ENCODE measurements at regions not wholly inside any gene's neighbourhood (a gene's known extent, or its start where the extent isn't known, plus 50 kb on each side); places are given as distances from the start of the nearest gene placed in this dataset.

- TF ChIP-seq REST (IDR thresholded peaks at IDR 0.05; ENCODE audit: low read depth) (no peak), POLR2A (IDR thresholded peaks at IDR 0.05; ENCODE audit: borderline replicate concordance, extremely low read depth, insufficient read depth, insufficient read length) (no peak), YY1 (IDR thresholded peaks at IDR 0.05; ENCODE audit: extremely low read depth, insufficient replicate concordance, low read depth, low read length) (no peak)
These were observed 108.7 kb upstream of the FERMT1 start (continued) for GRCh38 chr20:6231556-6231955.

- Histone ChIP-seq H3K4me2 (ENCODE audit: low read length) (no peak overlapping the region), H3K9ac (ENCODE audit: low read length) (no peak overlapping the region), H3K9me2 (ENCODE audit: insufficient read depth) (no peaks in the 10 kb centered on the region), H3K27me3 (ENCODE audit: insufficient read depth, low read length) (0 out of 2 replicates have a peak, but pooled peaks cover 7% of the 10 kb centered on the region), H4K20me1 (ENCODE audit: insufficient read depth) (no peaks in the 10 kb centered on the region), H3K27ac (ENCODE audit: low read depth, low read length) (no peak overlapping the region), H3K4me1 (ENCODE audit: control insufficient read depth in 1 of 2, insufficient read depth in 2 of 2, low read length in 2 of 2) (no peaks in the 10 kb centered on the region), H3K79me2 (ENCODE audit: insufficient read depth, low read length) (no peaks in the 10 kb centered on the region), H3K36me3 (ENCODE audit: control insufficient read depth in 1 of 2, insufficient read depth in 2 of 2, low read length in 2 of 2) (no peaks in the 10 kb centered on the region), H3K9me3 (ENCODE audit: control insufficient read depth in 1 of 2, insufficient read depth in 1 of 2, low read depth in 1 of 2, low read length in 2 of 2) (no peaks in the 10 kb centered on the region), H3K4me3 (replicated peaks in 1 of 2; ENCODE audit: low read depth in 1 of 2, low read length in 2 of 2) (no peak overlapping the region), H2AFZ (ENCODE audit: low read depth, low read length, poor library complexity, severe bottlenecking) (no peak overlapping the region)
- TF ChIP-seq EZH2phosphoT487 (IDR thresholded peaks at IDR 0.05; ENCODE audit: borderline replicate concordance) (no peak), ELF1 (IDR thresholded peaks at IDR 0.05; ENCODE audit: borderline replicate concordance, low read depth) (no peak), POLR2AphosphoS5 (IDR thresholded peaks at IDR 0.05; ENCODE audit: low read depth, low read length) (no peak), SRF (IDR thresholded peaks at IDR 0.05; ENCODE audit: low read depth) (no peak), EZH2 (IDR thresholded peaks at IDR 0.05) (no peak)
- no TSS peak for BruUV-seq (replicated peaks)
- ChIA-PET CTCF (no interaction called here), POLR2A (no interaction called here), RAD21 (ENCODE audit: low non-redundant PET in 1 of 2, low total read pairs in 2 of 2, uncharacterized antibody in 2 of 2, unreplicated experiment in 2 of 2) (no interaction called here)
- intact Hi-C loops (cut with micrococcal nuclease) = no loop called here
- ATAC-seq (no peak), DNase-seq (ENCODE audit: low read depth, low spot score) (no peak)
These were observed 105.5 kb upstream of the FERMT1 start for GRCh38 chr20:6228302-6228843.

Data from HCT116 (cell line).